Neuronal stem cell (in vitro differentiated cells): ENCODE measurements at regions not wholly inside any gene's neighbourhood (a gene's known extent, or its start where the extent isn't known, plus 50 kb on each side); places are given as distances from the start of the nearest gene placed in this dataset. TPM values are rescaled to one million over a fixed set of nuclear protein-coding genes. Genes with fewer than 3 reads are reported as not detected.

Experiments
- small RNA-seq: library from polyadenylated mRNA; stranded (forward); fragments of <200 nt; extraction: miRNeasy Mini kit (QIAGEN cat#:217004); gene quantifications from one replicate; pipeline ENCODE3, GENCODE V24; 2013; ENCODE audit not compliant: insufficient read depth

Small RNA genes in the stretch of these regions (small RNA-seq; reads per million reads assigned to genes)
- gene RF00096 = not detected
